GM21619 (cell line): ENCODE measurements at regions not wholly inside any gene's neighbourhood (a gene's known extent, or its start where the extent isn't known, plus 50 kb on each side); places are given as distances from the start of the nearest gene placed in this dataset.

Experiments
- ATAC-seq: cut with Tn5 transposase; IDR thresholded peaks from one replicate; pipeline ENCODE4 v1.9.1; 2021; ENCODE audit not compliant: unreplicated experiment

GRCh38 chr4:24172406-24172805, 282.6 kb upstream of the PPARGC1A start:
- ATAC-seq, result no peak

GRCh38 chr4:24169956-24170355, 280.1 kb upstream of the PPARGC1A start:
- no peak for ATAC-seq

- no peak for ATAC-seq
Observed at GRCh38 chr4:24168658-24169057, 278.8 kb upstream of the PPARGC1A start.

- ATAC-seq, result no peak
Observed at GRCh38 chr4:24166501-24166900, 276.7 kb upstream of the PPARGC1A start.

- no peak for ATAC-seq
Observed at GRCh38 chr4:24164797-24165196, 274.9 kb upstream of the PPARGC1A start.

GRCh38 chr4:24164054-24164693, 274.3 kb upstream of the PPARGC1A start:
- ATAC-seq, result no peak

- ATAC-seq, result no peak
Observed at GRCh38 chr4:24163314-24163713, 273.5 kb upstream of the PPARGC1A start.

GRCh38 chr4:24160358-24160757, 270.5 kb upstream of the PPARGC1A start:
- ATAC-seq, result no peak

- no peak for ATAC-seq
Observed at GRCh38 chr4:24158031-24158430, 268.2 kb upstream of the PPARGC1A start.

- no peak for ATAC-seq
Observed at GRCh38 chr4:24150034-24150433, 260.2 kb upstream of the PPARGC1A start.

- ATAC-seq, result no peak
Observed at GRCh38 chr4:24146127-24146526, 256.3 kb upstream of the PPARGC1A start.

- ATAC-seq, result no peak
Observed at GRCh38 chr4:24145591-24145990, 255.7 kb upstream of the PPARGC1A start.

- ATAC-seq, result no peak
Observed at GRCh38 chr4:24144381-24144780, 254.5 kb upstream of the PPARGC1A start.

- ATAC-seq, result no peak
Observed at GRCh38 chr4:24143741-24144140, 253.9 kb upstream of the PPARGC1A start.

- ATAC-seq, result no peak
Observed at GRCh38 chr4:24141836-24142235, 252.0 kb upstream of the PPARGC1A start.

GRCh38 chr4:24140892-24141291, 251.0 kb upstream of the PPARGC1A start:
- no peak for ATAC-seq

GRCh38 chr4:24137671-24138601, 248.1 kb upstream of the PPARGC1A start:
- no peak for ATAC-seq

GRCh38 chr4:24131954-24132673, 242.3 kb upstream of the PPARGC1A start:
- no peak for ATAC-seq

GRCh38 chr4:24130637-24131036, 240.8 kb upstream of the PPARGC1A start:
- no peak for ATAC-seq

GRCh38 chr4:24126776-24127175, 236.9 kb upstream of the PPARGC1A start:
- no peak for ATAC-seq

- no peak for ATAC-seq
Observed at GRCh38 chr4:24121395-24122175, 231.7 kb upstream of the PPARGC1A start.
